ENCODE measurements at regions not wholly inside any gene's neighbourhood (a gene's known extent, or its start where the extent isn't known, plus 50 kb on each side); places are given as distances from the start of the nearest gene placed in this dataset.

- no peak for DNase-seq (ENCODE audit: low read depth)
- no peak overlapping the region for H3K4me3 ChIP-seq (ENCODE audit: low read depth, low read length)
- no peak for TF ChIP-seq CTCF (IDR thresholded peaks at IDR 0.05; ENCODE audit: insufficient read depth, low read depth, low read length, missing control alignments)
These were observed 180.8 kb downstream of the ACTL7B start for GRCh38 chr9:108674766-108675530.

GRCh38 chr9:108673386-108673785 lies 182.4 kb downstream of the ACTL7B start:
- DNase-seq (ENCODE audit: low read depth): no peak
- no peak for TF ChIP-seq CTCF (IDR thresholded peaks at IDR 0.05; ENCODE audit: insufficient read depth, low read depth, low read length, missing control alignments)
- H3K4me3 ChIP-seq (ENCODE audit: low read depth, low read length): no peak overlapping the region

- DNase-seq (ENCODE audit: low read depth): no peak
- TF ChIP-seq CTCF (IDR thresholded peaks at IDR 0.05; ENCODE audit: insufficient read depth, low read depth, low read length, missing control alignments): no peak
- H3K4me3 ChIP-seq (ENCODE audit: low read depth, low read length): no peak overlapping the region
These were observed 183.2 kb downstream of the ACTL7B start for GRCh38 chr9:108672475-108673190.

GRCh38 chr9:108671794-108672193 lies 184.0 kb downstream of the ACTL7B start:
- H3K4me3 ChIP-seq (ENCODE audit: low read depth, low read length): no peak overlapping the region
- no peak for TF ChIP-seq CTCF (IDR thresholded peaks at IDR 0.05; ENCODE audit: insufficient read depth, low read depth, low read length, missing control alignments)
- no peak for DNase-seq (ENCODE audit: low read depth)

GRCh38 chr9:108671176-108671575 lies 184.6 kb downstream of the ACTL7B start:
- no peak for TF ChIP-seq CTCF (IDR thresholded peaks at IDR 0.05; ENCODE audit: insufficient read depth, low read depth, low read length, missing control alignments)
- H3K4me3 ChIP-seq (ENCODE audit: low read depth, low read length): no peak overlapping the region

GRCh38 chr9:108668938-108669335 lies 186.8 kb downstream of the ACTL7B start:
- no peak overlapping the region for H3K4me3 ChIP-seq (ENCODE audit: low read depth, low read length)
- no peak for DNase-seq (ENCODE audit: low read depth)
- no peak for TF ChIP-seq CTCF (IDR thresholded peaks at IDR 0.05; ENCODE audit: insufficient read depth, low read depth, low read length, missing control alignments)

More at GRCh38 chr9:108671176-108671575, 184.6 kb downstream of the ACTL7B start:
- no peak for DNase-seq (ENCODE audit: low read depth)
